HUES48 (cell line): ENCODE measurements at regions not wholly inside any gene's neighbourhood (a gene's known extent, or its start where the extent isn't known, plus 50 kb on each side); places are given as distances from the start of the nearest gene placed in this dataset.

Experiments used
- H3K27ac ChIP-seq: one replicate; pipeline ENCODE4 v1.7.0; 2013; ENCODE audit warnings: low read depth, low read length, inconsistent platforms
- H3K27me3 ChIP-seq: 2 replicates; pipeline ENCODE4 v1.6.1; 2013; ENCODE audit warnings: mild to moderate bottlenecking, low read length; ENCODE audit not compliant: control insufficient read depth, insufficient read depth
- H3K36me3 ChIP-seq: 2 replicates; pipeline ENCODE4 v1.6.1; 2013; ENCODE audit warnings: low read length; ENCODE audit not compliant: control insufficient read depth, insufficient read depth
- H3K4me1 ChIP-seq: 2 replicates; pipeline ENCODE4 v1.6.1; 2013; ENCODE audit warnings: mild to moderate bottlenecking, low read length; ENCODE audit not compliant: control insufficient read depth, insufficient read depth
- H3K4me3 ChIP-seq: 2 replicates; pipeline ENCODE4 v1.5.1; 2013; ENCODE audit warnings: mild to moderate bottlenecking, low read depth, low read length
- H3K9ac ChIP-seq: 2 replicates; pipeline ENCODE4 v1.6.1; 2013; ENCODE audit warnings: mild to moderate bottlenecking, low read depth, low read length, moderate library complexity
- H3K9me3 ChIP-seq: 2 replicates; pipeline ENCODE4 v1.6.1; 2013; ENCODE audit warnings: low read length; ENCODE audit not compliant: control insufficient read depth, insufficient read depth

DNA sequence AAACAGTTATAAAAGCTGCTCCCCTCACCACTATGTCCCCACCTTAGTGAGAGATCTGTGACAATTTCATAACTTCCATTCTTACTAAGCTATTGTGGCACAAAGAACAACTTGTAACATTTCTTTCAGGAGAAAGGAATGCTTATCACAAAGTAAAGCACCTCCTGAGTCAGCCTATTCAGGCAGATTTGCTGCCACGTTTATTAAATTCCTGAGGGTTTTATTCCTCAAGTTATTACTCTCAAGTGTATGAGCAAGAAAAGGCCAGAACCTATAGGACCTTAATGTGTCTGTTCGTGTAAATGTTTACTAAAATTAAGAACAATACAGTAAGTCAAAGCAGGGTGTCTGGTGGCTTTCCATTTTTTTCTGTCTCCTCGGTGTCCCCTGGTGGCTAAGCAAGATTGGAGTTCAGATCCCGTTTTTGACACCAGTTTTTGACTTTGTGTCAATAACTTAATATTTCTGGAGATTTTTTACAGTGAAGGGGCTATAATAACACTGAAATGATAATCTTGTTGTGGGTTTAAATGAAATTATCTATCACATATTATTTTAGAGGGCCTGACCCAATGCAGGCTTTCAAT is 1539.6 kb downstream of the BRINP3 start:
- no peaks in the 10 kb centered on the region for H3K9me3 ChIP-seq
- no peak overlapping the region for H3K9ac ChIP-seq
- H3K4me3 ChIP-seq, result no peak overlapping the region
- H3K27me3 ChIP-seq, result no peaks in the 10 kb centered on the region
- H3K36me3 ChIP-seq, result no peaks in the 10 kb centered on the region
- peaks cover 16% of the 10 kb centered on the region for H3K4me1 ChIP-seq
- H3K27ac ChIP-seq, result no peak overlapping the region

- Histone ChIP-seq H3K9ac (no peak overlapping the region), H3K4me1 (peaks cover 16% of the 10 kb centered on the region), H3K27ac (no peak overlapping the region), H3K9me3 (no peaks in the 10 kb centered on the region), H3K27me3 (no peaks in the 10 kb centered on the region), H3K4me3 (no peak overlapping the region), H3K36me3 (no peaks in the 10 kb centered on the region)
These were observed 1535.7 kb downstream of the BRINP3 start for GRCh38 chr1:188941986-188942385.

DNA sequence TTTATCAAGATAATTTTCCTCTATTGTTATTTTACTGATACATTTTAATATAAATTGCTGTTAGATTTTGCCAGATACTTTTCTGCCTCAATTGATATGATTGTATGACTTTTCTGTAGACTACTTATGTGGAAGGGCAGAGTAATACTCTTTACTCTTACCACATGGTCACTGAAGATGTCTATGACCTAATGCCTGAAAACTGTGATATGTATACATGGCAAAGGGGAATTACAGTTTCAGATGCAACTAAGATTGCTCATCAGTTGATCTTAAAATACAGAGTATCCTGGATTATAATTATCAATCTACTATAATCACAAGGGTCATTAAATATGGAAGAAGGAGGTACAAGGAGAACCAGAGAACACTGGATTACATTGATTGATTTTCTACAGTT is 1528.0 kb downstream of the BRINP3 start:
- Histone ChIP-seq H3K27ac (no peak overlapping the region), H3K27me3 (no peaks in the 10 kb centered on the region), H3K4me3 (no peak overlapping the region), H3K9me3 (no peaks in the 10 kb centered on the region), H3K4me1 (peaks cover 6% of the 10 kb centered on the region; the same call in 1 of the 2 replicates), H3K9ac (no peak overlapping the region), H3K36me3 (no peaks in the 10 kb centered on the region)

- Histone ChIP-seq H3K27ac (no peak overlapping the region), H3K9me3 (no peaks in the 10 kb centered on the region), H3K36me3 (no peaks in the 10 kb centered on the region), H3K4me1 (peaks cover 1% of the 10 kb centered on the region; the same call in 1 of the 2 replicates), H3K9ac (no peak overlapping the region), H3K4me3 (no peak overlapping the region), H3K27me3 (no peaks in the 10 kb centered on the region)
These were observed 1519.1 kb downstream of the BRINP3 start for GRCh38 chr1:188958461-188959115.

DNA sequence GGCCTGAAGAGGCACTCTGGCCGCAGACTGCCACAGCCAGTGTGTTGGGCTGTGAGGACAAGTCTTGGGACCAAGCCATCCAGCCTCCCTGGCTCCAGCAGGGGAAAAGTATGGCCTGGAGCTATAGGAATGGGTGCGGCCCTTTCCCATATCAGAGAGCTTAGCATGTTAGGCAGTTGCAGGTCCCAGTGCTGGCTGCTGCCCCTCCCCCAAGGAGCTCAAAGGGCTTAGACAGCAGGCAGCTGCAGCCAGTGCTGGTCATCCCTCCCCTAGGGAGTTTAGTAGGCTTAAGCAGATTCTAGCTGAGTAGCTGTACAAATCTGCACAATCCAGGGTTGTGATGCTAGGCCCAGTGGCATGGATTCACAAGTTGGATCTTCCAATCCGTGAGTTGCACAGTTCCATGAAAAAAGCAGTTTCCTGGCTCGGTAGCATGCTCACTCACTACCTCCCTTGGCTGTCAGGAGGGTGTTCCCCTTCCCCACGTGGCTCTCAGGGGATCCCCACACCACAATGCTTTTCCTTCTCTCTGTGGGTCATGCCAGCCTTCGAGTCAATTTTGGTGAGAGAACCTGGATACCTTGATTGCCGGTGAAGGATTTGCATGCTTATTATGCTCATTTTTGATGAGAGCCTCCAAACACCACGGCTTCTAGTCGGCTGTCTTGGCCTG is 1490.8 kb downstream of the BRINP3 start:
- no peaks in the 10 kb centered on the region for H3K9me3 ChIP-seq
- H3K36me3 ChIP-seq, result no peaks in the 10 kb centered on the region
- no peak overlapping the region for H3K9ac ChIP-seq
- no peaks in the 10 kb centered on the region for H3K27me3 ChIP-seq
- no peaks in the 10 kb centered on the region for H3K4me1 ChIP-seq
- H3K27ac ChIP-seq, result no peak overlapping the region
- no peak overlapping the region for H3K4me3 ChIP-seq

DNA sequence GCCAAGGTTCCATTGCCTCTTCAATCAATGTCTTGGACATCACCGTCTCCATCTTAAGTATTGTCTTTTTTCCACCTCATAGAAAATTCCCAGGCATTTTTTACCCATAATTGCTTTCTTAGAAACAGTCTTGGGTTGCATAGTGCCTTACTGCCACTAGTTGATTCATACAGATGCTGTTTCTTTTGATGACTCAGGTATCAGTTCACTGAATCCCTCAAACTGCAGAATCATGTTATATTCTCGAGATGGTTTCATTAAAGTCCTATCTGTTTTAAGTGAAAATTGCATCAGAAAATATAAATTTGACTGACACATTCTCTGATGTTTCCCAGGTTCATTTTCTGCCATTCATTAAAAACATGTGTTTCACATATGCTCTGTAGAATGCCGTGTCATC is 1489.1 kb downstream of the BRINP3 start:
- no peak overlapping the region for H3K27ac ChIP-seq
- H3K4me1 ChIP-seq, result peaks cover 10% of the 10 kb centered on the region; the same call in 1 of the 2 replicates

GRCh38 chr1:188991221-188991930 is 1486.3 kb downstream of the BRINP3 start:
- H3K27me3 ChIP-seq, result no peaks in the 10 kb centered on the region
- H3K4me1 ChIP-seq, result peaks cover 11% of the 10 kb centered on the region; the same call in 1 of the 2 replicates
- no peak overlapping the region for H3K27ac ChIP-seq
- no peaks in the 10 kb centered on the region for H3K36me3 ChIP-seq
- H3K4me3 ChIP-seq, result no peak overlapping the region
- no peak overlapping the region for H3K9ac ChIP-seq
- H3K9me3 ChIP-seq, result no peaks in the 10 kb centered on the region

More for the DNA sequence above, 1489.1 kb downstream of the BRINP3 start:
- Histone ChIP-seq H3K9me3 (no peaks in the 10 kb centered on the region), H3K36me3 (no peaks in the 10 kb centered on the region), H3K9ac (no peak overlapping the region), H3K4me3 (no peak overlapping the region), H3K27me3 (no peaks in the 10 kb centered on the region)

DNA sequence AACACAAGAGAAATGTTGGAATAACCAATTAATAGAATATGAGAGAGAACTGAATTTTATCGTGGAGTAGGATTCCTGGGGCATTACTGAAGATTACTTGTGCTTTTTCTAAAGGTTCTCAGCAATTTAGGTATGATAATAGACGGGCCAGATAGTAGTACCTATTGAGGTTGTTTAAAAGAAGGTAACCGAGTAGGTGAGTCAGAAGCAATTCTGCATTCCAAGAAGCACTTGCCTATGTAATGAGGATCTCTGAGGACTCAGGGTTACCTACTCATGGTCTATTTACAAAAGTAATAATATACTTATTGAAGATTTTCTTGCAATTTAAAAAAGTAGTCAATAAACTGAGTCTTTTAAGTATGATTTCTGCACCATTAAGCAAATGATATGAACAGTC is 1469.8 kb downstream of the BRINP3 start:
- Histone ChIP-seq H3K9me3 (no peaks in the 10 kb centered on the region), H3K9ac (no peak overlapping the region), H3K4me3 (no peak overlapping the region), H3K27me3 (no peaks in the 10 kb centered on the region), H3K27ac (no peak overlapping the region), H3K4me1 (no peaks in the 10 kb centered on the region), H3K36me3 (no peaks in the 10 kb centered on the region)

DNA sequence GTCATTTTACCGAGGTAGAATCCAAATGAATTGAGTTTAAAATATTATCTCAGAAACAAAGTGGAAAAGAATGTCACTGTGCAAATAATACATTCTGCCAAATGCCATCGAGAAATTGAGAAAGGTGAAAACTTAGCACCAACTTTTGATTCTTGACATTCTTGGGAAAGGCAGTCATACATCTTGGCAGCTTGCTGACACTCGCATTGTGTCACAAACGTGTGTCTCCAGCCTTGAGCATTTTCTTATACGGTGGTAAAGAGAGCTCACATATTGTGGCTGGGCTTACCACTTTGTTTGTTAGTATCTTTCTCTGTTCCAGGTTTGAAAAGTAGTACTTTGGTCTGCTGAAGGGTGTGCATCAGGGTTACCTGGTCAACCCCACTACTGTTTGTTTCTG is 1456.1 kb downstream of the BRINP3 start:
- Histone ChIP-seq H3K36me3 (no peaks in the 10 kb centered on the region), H3K9ac (no peak overlapping the region), H3K9me3 (no peaks in the 10 kb centered on the region), H3K27me3 (no peaks in the 10 kb centered on the region), H3K4me3 (no peak overlapping the region), H3K27ac (no peak overlapping the region), H3K4me1 (no peaks in the 10 kb centered on the region)

- no peaks in the 10 kb centered on the region for H3K4me1 ChIP-seq
- no peak overlapping the region for H3K9ac ChIP-seq
- no peak overlapping the region for H3K27ac ChIP-seq
- H3K9me3 ChIP-seq, result no peaks in the 10 kb centered on the region
- no peaks in the 10 kb centered on the region for H3K27me3 ChIP-seq
- no peaks in the 10 kb centered on the region for H3K36me3 ChIP-seq
- no peak overlapping the region for H3K4me3 ChIP-seq
These were observed 1455.6 kb downstream of the BRINP3 start for GRCh38 chr1:189022015-189022414.

DNA sequence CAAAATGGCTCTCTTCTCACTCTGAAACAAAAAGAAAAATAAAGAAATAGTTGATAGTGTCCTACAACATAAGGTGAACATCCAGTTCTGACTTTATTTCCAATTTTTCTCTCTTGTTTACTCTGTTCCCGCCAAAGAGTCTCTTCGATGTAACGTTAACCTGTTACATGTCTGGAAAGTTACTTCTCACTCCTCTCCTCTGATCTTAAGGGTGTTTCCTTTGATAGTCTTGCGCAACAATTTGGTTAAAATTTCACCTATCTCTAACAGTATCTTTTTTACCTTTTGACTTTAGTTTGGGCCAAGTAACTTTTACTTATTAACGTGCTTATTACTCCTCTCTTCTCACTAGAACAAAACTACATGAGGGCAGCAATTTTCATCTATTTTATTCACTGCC is 1450.2 kb downstream of the BRINP3 start:
- Histone ChIP-seq H3K9me3 (no peaks in the 10 kb centered on the region), H3K36me3 (no peaks in the 10 kb centered on the region), H3K4me3 (no peak overlapping the region), H3K27ac (no peak overlapping the region), H3K9ac (no peak overlapping the region), H3K27me3 (no peaks in the 10 kb centered on the region), H3K4me1 (no peaks in the 10 kb centered on the region)
